Esophagus squamous epithelium (tissue), 5 donors: ENCODE measurements at regions not wholly inside any gene's neighbourhood (a gene's known extent, or its start where the extent isn't known, plus 50 kb on each side); places are given as distances from the start of the nearest gene placed in this dataset.

ENCODE experiments used
- DNase-seq: peaks from one replicate; lab custom pipeline; 2025; lab: John Stamatoyannopoulos, UW
- H3K27ac ChIP-seq, 4 donors: fragments of 200-600 bp; sonication (generic); one replicate each; pipeline ENCODE4 v1.5.1; 2016 to 2019; ENCODE audit warnings: mild to moderate bottlenecking in 1 of 4
- H3K27me3 ChIP-seq, 4 donors: fragments of 200-600 bp; sonication (generic); 1 replicate in 3 of 4; 2 replicates in 1 of 4; pipeline versions ENCODE4 v1.5.1 to v1.6.0; 2017 to 2021; ENCODE audit warnings: antibody characterized with exemption in 1 of 4
- H3K36me3 ChIP-seq, 3 donors: fragments of 200-600 bp; sonication (generic); one replicate each; pipeline ENCODE4 v1.5.1; 2016 to 2019
- H3K4me1 ChIP-seq, 3 donors: fragments of 200-600 bp; sonication (generic); one replicate each; pipeline ENCODE4 v1.5.1; 2017 to 2019
- H3K4me3 ChIP-seq, 4 donors: fragments of 200-600 bp; sonication (generic); 1 replicate in 3 of 4; 2 replicates in 1 of 4; pipeline ENCODE4 v1.5.1; 2016 to 2019; ENCODE audit warnings: mild to moderate bottlenecking in 2 of 4, moderate library complexity in 1 of 4
- H3K9me3 ChIP-seq, 3 donors: fragments of 200-600 bp; sonication (generic); one replicate each; pipeline ENCODE4 v1.5.1; 2016 to 2019
- CTCF ChIP-seq, 6 experiments: fragments of 450-650 bp in 4 of 6; fragments of 200-600 bp in 2 of 6; sonication (generic) in 2 of 6; IDR thresholded peaks; one replicate each; pipeline ENCODE4 v1.5.1; 2016 to 2019; ENCODE audit warnings: antibody characterized with exemption in 6 of 6, mild to moderate bottlenecking in 4 of 6, moderate library complexity in 4 of 6
- POLR2A ChIP-seq, 4 donors: fragments of 450-650 bp; IDR thresholded peaks; one replicate each; pipeline ENCODE4 v1.6.1; 2017; ENCODE audit warnings: antibody characterized with exemption in 4 of 4, mild to moderate bottlenecking in 4 of 4, moderate library complexity in 3 of 4
- WGBS, 2 donors: methylation state at CpG; one replicate each; pipeline ENCODE4 v1.1.5; 2018; 5-methylcytosine and 5-hydroxymethylcytosine counted together
- intact Hi-C: fragments of 100-400 bp; cut with DNase I; formaldehyde crosslinking; loops from one replicate; pipeline ENCODE4 v1.15.0; 2022
- donor health status: DM: yes; HTN: yes; CAD: no.

- TF ChIP-seq POLR2A (IDR thresholded peaks at IDR 0.05), result no peak
- no peak for TF ChIP-seq CTCF (IDR thresholded peaks at IDR 0.05)
- intact Hi-C loops, result no loop called here
- Histone ChIP-seq H3K9me3 (no peaks in the 10 kb centered on the region), H3K27ac (no peak overlapping the region), H3K4me3 (no peak overlapping the region), H3K4me1 (no peaks in the 10 kb centered on the region), H3K27me3 (no peaks in the 10 kb centered on the region), H3K36me3 (no peaks in the 10 kb centered on the region)
- DNase-seq, result no peak
- WGBS, 2 donors, result 25 to 30% methylated on average over 3 of the region's 3 CpGs
These were observed 613.2 kb upstream of the SLITRK5 start for GRCh38 chr13:87057807-87058520.

- no peak overlapping the region for H3K27ac ChIP-seq
- no peak overlapping the region for H3K4me3 ChIP-seq
- no peaks in the 10 kb centered on the region for H3K36me3 ChIP-seq
- intact Hi-C loops, result no loop called here
- no peak for DNase-seq
- H3K4me1 ChIP-seq, result no peaks in the 10 kb centered on the region
- H3K27me3 ChIP-seq, result no peaks in the 10 kb centered on the region
- H3K9me3 ChIP-seq, result no peaks in the 10 kb centered on the region
- WGBS, 2 donors, result 45 to 50% methylated on average over 5 of the region's 5 CpGs
- no peak for TF ChIP-seq POLR2A (IDR thresholded peaks at IDR 0.05)
- TF ChIP-seq CTCF (IDR thresholded peaks at IDR 0.05), result no peak
These were observed 612.3 kb upstream of the SLITRK5 start for GRCh38 chr13:87058786-87059329.

GRCh38 chr13:87078947-87079795 is 592.0 kb upstream of the SLITRK5 start:
- TF ChIP-seq CTCF (IDR thresholded peaks at IDR 0.05) (no peak), POLR2A (IDR thresholded peaks at IDR 0.05) (no peak)
- Histone ChIP-seq H3K36me3 (no peaks in the 10 kb centered on the region), H3K27me3 (no peaks in the 10 kb centered on the region), H3K27ac (no peak overlapping the region), H3K4me1 (no peaks in the 10 kb centered on the region), H3K9me3 (peaks cover 0 to 11% (median 0%) of the 10 kb centered on the region in 3 donors), H3K4me3 (no peak overlapping the region)
- WGBS, 2 donors, result 79 to 90% methylated on average over 9 to 28 of the region's 34 CpGs
- DNase-seq, result no peak
- intact Hi-C loops, result no loop called here

- Histone ChIP-seq H3K4me1 (no peaks in the 10 kb centered on the region), H3K36me3 (no peaks in the 10 kb centered on the region), H3K4me3 (no peak overlapping the region), H3K27me3 (no peaks in the 10 kb centered on the region), H3K27ac (no peak overlapping the region), H3K9me3 (peaks cover 0 to 11% (median 0%) of the 10 kb centered on the region in 3 donors)
- no peak for DNase-seq
- intact Hi-C loops, result no loop called here
- TF ChIP-seq CTCF (IDR thresholded peaks at IDR 0.05) (no peak), POLR2A (IDR thresholded peaks at IDR 0.05) (no peak)
- 85 to 86% methylated on average over 10 to 11 of the region's 27 CpGs for WGBS, 2 donors
These were observed 590.9 kb upstream of the SLITRK5 start for GRCh38 chr13:87080100-87080779.
